NCI-H82 (cell line): ENCODE measurements at regions not wholly inside any gene's neighbourhood (a gene's known extent, or its start where the extent isn't known, plus 50 kb on each side); places are given as distances from the start of the nearest gene placed in this dataset.

Source experiments
- DNase-seq: peaks from one replicate; lab custom pipeline; 2025; lab: John Stamatoyannopoulos, UW

- no peak for DNase-seq
Measured at GRCh38 chr3:87175732-87176131, 51.4 kb upstream of the CHMP2B start.

GRCh38 chr3:87173776-87174175, 53.3 kb upstream of the CHMP2B start:
- DNase-seq, result no peak

DNA sequence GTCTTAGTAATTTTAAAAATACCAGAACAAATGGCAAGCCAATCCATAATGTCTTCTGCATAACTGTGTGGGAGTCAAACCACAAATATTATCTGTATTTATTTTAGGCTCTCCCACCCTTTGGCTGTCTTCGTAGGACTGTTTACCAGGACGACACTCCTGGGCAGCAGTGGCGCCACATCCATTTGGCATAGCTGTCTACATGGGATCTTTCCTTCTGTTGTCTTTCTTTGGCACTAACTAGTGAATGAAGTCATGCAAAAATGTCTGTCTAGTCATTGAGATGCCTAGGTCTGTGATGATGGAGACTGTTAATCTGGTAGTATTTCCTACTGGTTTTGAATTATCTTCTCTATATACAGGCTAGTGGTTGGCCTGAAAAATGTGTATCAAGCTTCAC, 54.0 kb upstream of the CHMP2B start:
- DNase-seq, result no peak

GRCh38 chr3:87167628-87168456, 59.3 kb upstream of the CHMP2B start:
- DNase-seq, result peak; percentile 31

DNA sequence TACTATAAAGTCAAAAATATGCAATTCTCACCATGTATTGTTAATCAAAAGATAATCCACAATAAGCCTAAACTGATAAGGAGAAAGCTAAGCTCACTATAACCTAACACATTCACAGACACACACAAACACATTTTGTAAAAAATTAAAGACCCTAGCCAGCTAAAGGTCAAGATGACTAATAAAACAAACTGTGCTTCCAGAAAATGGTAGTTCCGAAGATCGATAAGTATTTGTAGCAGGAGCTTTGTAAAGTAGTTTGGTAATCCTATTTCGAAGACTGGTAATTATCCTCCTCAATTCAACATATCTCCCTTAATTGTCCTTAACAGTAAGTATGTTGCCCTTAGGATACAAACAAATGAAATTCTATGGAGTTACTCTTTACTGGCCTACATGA, 62.9 kb upstream of the CHMP2B start:
- peak; percentile 1 for DNase-seq

DNA sequence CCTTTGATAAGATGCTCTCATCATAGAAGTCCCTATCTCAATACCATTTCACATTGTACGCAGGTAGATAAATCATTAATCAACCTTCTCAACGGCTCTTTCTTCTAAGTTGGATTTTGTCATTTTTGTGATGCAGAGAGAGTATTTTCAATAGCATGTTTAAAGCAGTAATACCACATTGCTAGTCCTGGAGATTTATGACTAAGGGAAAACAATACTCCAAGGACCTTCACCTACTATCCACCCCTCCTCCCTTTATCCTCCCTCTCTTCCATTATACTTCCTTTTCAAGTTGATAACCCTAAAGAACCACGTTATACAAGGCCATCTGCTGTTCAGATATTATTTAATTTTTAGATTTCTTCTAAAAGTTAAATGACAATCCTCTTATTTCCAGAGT, 65.3 kb upstream of the CHMP2B start:
- DNase-seq, result no peak

DNA sequence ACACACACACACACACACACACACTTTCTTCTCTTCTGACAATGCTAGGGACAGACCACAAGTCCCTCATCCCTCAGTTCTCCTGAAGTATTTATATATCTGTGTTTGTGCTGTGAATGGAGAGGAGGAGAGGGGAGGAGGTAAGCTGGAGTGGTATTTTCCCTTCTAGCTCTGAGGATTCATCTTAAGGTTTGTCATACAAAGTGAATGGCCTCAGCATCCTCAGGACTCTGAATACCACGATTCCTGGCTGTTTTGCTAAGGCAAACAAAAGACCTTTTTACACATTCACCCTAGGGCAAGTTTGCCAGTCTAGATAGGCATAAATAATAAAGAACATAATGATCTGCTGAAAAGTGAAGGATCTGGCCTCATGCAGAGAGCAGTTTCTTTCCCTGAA, 65.7 kb upstream of the CHMP2B start:
- DNase-seq, result no peak

DNA sequence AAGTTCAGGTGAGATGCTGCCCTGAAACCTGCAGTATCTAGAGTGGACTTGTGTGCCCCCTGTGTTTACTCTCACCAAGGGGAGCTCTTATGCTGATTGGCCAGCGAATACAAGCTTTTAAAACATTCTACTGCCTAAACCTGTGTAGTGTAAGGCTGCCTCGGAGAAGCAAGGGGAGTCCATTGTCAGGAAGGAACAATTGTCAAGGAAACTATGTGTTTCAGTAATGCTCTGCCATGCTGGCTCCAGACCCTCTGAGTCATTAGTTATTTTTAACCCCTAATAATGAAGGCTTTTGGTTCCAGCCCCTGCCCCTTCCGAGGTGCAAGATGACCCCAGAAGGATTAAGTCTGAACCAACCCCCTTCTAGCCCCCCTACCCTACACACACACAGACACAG, 66.1 kb upstream of the CHMP2B start:
- DNase-seq, result no peak

DNA sequence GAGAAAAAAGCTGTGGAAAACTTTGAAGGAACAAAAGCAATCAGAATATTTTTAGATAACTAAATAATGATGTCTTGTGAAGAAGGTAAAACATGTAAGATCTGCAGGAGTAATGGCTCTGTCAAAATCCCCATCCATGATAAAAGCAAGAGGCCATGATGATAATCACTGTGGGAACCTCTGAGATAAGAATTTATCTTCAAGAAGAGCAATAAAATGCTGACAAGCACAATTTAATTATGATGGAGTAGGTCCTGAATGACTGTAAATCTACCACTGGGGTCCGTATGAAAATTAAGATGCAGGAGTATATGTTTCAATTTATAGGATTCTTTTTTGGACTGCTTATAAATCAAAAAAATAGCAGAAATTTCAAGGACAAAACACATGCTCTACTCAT, 68.3 kb upstream of the CHMP2B start:
- no peak for DNase-seq

DNA sequence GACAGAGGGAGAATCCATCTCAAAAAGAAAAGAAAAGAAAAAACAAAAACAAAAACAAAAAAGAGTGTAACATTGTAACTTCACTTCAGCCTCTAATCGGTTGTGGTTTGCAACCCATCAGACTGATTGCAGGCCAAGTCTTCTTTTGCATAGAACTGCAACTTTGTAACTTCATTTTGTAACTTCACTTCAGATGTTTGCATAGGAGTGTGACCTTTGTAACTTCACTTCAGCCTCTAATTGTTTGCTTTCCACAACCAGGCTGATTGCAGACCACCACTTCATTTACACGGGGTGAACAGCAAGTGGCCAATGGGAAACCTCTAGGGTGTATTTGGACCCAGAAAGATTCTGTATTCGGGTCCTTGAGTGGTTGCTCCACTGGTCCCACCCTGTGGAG, 79.1 kb upstream of the CHMP2B start:
- no peak for DNase-seq

DNA sequence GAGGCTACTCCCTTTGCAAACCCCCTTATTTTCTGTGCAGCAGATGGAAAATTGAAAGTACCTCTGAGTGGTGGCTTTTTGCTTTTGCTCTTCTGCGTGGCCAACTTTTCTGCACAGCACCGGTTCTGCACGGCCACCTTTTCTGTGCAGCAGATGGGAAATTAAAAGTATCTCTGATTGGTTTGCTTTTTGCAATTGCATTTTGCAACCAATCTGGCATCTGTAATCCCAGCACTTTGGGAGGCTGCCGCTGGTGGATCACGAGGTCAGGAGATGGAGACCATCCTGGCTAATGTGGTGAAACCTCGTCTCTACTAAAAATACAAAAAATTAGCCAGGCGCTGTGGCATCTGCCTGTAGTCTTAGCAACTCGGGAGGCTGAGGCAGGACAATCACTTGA, 79.5 kb upstream of the CHMP2B start:
- no peak for DNase-seq

DNA sequence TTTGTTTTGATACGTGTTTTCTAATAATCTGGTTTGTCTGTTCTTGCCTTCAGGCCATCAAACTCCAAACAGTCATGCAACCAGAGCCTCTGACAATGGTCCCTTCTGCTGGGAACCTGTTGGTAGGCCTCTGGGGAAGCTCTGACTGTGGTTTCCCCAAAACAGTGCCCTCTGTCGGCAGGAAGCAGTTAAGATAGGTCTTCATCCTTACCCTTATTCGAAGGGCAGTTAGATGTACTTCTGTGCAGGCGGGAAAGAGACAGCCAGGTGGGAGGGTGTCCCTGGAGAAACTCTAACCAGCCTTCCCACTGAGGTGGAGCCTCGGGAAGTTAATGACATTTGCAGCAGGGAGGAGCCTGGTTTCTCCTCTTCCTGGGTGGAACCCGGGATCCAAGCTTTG, 81.6 kb upstream of the CHMP2B start:
- DNase-seq, result peak; percentile 54

GRCh38 chr3:87136066-87136596, 91.0 kb upstream of the CHMP2B start:
- no peak for DNase-seq

DNA sequence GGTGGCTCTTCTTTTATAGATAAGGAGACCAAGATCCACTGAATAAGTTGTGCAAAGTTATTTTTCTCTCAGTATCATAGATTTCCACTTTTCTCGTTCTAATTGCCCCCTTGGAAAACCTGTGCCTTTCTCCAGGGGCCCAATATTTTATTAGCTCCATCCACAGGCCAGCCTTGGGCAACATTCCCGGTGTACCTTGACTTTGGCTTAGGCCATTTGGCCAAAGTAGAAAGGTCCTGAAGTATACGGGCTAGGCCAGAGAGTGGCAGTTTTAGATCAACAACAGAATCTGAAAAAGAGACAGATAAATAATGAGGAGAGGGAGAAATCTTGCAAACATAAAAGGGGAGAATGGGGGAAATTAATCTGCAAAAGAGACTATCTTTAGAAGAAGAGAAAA, 91.7 kb upstream of the CHMP2B start:
- DNase-seq, result no peak

DNA sequence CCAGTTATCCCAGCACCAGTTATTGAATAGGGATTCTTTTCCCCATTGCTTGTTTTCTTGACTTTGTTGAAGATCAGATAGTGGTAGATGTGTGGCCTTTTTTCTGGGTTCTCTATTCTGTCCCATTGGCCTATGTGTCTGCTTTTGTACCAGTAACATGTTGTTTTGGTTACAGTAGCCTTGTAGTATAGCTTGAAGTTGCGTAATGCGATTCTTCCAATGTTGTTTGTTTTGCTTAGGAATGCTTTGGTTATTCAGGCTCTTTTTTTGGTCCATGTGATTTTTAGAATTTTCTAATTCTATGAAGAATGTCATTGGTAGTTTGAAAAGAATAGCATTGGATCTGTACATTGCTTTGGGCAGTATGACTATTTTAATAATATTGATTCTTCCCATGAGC, 94.3 kb upstream of the CHMP2B start:
- no peak for DNase-seq

DNA sequence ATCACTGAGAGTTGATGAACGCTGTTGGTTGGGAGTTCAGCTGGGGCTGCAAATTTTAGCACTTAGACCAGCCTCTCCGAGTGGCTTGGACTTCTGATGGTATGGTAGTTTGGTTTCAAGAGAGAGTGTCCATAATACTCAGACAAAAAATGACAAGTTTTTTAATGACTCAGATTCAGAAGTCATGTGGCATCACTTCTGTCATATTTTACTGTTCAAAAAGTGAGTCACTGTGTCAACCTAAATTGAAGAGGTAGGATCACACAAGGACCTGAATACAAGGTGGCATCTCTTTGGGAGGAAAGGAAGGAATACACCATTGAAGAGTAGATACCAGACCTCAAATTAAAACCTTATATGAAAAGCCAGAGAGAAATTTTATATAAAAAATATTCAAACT, 99.1 kb upstream of the CHMP2B start:
- DNase-seq, result no peak

DNA sequence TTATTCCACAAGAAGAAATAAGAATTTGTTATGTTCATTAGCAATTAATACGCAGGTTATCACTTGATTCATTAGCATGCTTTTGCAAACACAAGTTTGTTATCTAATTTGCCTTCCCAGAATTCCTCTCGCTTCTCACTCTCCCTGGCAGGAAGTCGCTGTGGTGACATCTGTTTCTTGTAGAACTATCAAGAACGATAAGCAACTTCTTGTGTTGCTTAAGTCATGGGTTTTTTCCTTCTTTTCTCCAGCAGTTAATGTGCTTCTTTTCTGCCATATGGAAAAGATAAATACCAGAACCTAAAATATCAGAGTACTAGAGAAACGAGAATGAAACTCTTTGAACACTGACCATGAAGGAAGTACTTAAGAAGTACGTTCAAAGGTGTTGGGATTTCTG, 99.8 kb upstream of the CHMP2B start:
- DNase-seq, result no peak

- DNase-seq, result no peak
Measured at GRCh38 chr3:87126321-87126720, 100.8 kb upstream of the CHMP2B start.

GRCh38 chr3:87125116-87125515, 102.0 kb upstream of the CHMP2B start:
- DNase-seq, result no peak

DNA sequence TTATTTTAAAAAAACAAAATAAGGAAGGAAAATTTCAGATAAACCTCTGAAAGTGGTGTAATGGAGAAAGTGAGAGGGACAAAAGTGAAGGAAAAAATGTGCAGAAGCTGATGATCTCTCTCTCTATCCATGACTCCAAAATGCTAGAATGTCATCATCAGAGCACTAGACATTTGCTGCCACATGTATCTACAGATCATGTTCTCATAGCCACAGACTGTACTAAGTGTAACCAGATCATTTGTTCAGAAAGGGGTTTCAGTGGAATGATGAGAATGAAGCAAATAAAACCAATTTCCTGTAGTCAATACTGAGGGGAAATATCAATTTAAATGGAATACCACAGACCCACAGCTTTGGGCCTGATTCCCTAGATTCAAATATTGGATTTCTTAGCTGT, 104.3 kb upstream of the CHMP2B start:
- DNase-seq, result no peak

- no peak for DNase-seq
Measured at GRCh38 chr3:87121856-87122255, 105.3 kb upstream of the CHMP2B start.

GRCh38 chr3:87120881-87121280, 106.2 kb upstream of the CHMP2B start:
- DNase-seq, result no peak

DNA sequence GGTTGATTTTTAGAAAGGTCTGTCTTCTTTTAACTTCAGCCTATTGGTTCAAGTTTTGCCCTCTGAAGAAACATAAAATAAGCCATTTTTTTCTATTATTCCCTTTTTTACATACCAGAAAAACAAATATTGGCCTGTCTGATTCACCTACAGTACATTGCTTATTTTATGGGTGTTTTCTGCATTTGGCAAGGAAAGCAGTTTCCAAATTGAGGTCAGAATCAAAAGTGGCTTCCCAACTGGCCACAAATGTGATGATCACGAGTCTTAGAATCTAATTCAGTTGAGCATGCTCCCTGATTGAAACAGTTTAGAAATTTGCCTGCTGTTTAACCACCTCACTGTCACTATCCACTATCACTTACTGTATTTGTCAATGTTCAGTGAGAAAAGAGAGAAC, 106.9 kb upstream of the CHMP2B start:
- no peak for DNase-seq

- no peak for DNase-seq
Measured at GRCh38 chr3:87109465-87109864, 117.6 kb upstream of the CHMP2B start.
